HFF-Myc (cell line): ENCODE measurements at regions not wholly inside any gene's neighbourhood (a gene's known extent, or its start where the extent isn't known, plus 50 kb on each side); places are given as distances from the start of the nearest gene placed in this dataset.

ENCODE experiments used
- DNase-seq: peaks from one replicate; pipeline ENCODE4 v3.0.0-alpha.2; 2011; ENCODE audit warnings: low read depth; ENCODE audit errors: extremely low read depth
- H3K4me3 ChIP-seq: replicated peaks from 2 replicates; pipeline ENCODE4 v1.5.1; 2011; ENCODE audit warnings: low read depth, mild to moderate bottlenecking, control low read depth, low read length
- TF ChIP-seq, protein P1 (sequence below): IDR thresholded peaks from 2 replicates; pipeline ENCODE4 v1.5.1; 2012; ENCODE audit warnings: mild to moderate bottlenecking, low read depth, low read length, control low read depth; ENCODE audit errors: missing control alignments

DNA sequence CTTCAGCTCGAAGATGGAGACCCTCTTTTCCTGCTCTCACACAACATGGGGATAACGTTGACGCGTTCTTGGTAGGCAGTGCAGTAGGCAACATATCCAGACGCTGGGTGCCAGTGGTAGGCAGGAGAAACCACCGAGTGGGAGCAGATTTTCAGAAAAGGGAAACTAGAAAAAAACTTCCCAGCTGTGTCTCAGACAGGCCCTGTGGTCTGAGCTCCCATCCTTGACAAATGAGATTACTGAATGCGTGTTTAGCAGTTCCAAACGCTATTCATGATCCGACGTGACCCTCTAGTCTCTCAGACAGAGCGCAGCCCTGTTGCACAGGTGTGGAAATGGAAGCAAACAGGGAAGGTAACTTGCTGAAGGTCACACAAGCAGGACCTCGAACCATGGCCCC lies 83.9 kb upstream of the DUSP22 start:
- TF ChIP-seq, protein P1, sequence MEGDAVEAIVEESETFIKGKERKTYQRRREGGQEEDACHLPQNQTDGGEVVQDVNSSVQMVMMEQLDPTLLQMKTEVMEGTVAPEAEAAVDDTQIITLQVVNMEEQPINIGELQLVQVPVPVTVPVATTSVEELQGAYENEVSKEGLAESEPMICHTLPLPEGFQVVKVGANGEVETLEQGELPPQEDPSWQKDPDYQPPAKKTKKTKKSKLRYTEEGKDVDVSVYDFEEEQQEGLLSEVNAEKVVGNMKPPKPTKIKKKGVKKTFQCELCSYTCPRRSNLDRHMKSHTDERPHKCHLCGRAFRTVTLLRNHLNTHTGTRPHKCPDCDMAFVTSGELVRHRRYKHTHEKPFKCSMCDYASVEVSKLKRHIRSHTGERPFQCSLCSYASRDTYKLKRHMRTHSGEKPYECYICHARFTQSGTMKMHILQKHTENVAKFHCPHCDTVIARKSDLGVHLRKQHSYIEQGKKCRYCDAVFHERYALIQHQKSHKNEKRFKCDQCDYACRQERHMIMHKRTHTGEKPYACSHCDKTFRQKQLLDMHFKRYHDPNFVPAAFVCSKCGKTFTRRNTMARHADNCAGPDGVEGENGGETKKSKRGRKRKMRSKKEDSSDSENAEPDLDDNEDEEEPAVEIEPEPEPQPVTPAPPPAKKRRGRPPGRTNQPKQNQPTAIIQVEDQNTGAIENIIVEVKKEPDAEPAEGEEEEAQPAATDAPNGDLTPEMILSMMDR, result no peak
- H3K4me3 ChIP-seq, result no peak overlapping the region
- DNase-seq, result no peak

GRCh38 chr6:208938-209337 lies 83.3 kb upstream of the DUSP22 start:
- TF ChIP-seq, protein P1, result no peak
- no peak overlapping the region for H3K4me3 ChIP-seq
- no peak for DNase-seq

GRCh38 chr6:209432-210103 lies 82.7 kb upstream of the DUSP22 start:
- DNase-seq, result no peak
- no peak overlapping the region for H3K4me3 ChIP-seq
- TF ChIP-seq, protein P1, result no peak

GRCh38 chr6:210104-210456 lies 82.2 kb upstream of the DUSP22 start:
- TF ChIP-seq, protein P1, result no peak
- H3K4me3 ChIP-seq, result no peak overlapping the region
- no peak for DNase-seq

DNA sequence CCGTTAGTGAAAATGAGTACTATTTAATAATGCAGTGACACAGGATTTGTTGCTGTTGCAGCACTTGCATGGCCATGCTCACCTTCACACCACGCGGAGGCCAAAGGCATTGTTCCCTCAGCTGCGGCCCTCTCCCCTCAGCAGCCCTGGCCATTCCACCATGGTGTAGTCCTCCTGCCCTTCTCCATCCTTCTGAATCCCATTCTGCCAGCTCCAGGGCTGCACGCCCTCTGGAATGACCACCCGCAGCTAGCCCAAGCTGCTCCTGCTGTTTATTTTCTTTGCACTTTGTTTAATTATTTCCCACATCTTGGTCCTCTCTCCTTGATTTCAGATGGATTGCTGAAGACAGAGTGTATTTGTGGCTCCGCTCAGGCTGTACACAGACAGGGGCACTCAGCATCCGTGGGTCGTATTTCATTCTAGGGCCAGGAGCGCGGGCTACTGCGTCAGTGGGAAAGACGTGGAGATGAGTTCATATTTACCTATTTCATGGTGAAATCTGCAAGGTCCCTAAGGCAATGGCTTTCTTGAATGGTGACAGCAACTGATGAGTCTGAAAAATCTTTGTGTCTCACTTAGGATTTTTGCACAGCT lies 81.4 kb upstream of the DUSP22 start:
- TF ChIP-seq, protein P1, result no peak
- DNase-seq, result no peak
- no peak overlapping the region for H3K4me3 ChIP-seq

DNA sequence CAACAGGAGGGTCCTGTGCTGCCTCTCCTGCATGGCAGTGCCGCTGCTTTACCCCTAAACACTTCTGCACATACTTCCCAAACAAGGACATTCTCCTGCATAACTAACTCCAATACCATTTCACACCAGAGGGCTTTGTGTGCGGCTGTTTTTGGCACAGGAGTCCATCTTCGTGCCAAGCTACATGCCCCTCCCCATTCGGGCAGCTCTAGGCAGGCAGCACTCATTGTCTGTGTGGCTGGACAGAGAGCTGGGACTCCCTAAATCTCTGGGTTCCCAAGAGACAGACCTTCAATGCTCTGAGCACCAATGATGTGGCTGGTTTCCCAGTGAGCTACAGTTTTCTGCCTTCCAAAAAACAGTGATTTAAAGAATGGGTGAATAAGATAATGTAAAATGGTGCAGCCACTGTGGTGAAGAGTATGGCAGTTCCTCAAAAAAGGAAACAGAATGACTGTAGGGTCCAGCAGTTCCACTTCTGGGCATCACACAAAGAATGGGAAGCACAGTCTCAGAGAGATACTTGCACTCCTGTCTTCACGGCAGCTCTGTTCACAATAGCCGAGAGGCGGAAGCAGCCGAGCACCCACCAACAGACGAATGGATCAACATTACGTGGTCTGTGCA lies 80.3 kb upstream of the DUSP22 start:
- DNase-seq, result no peak
- H3K4me3 ChIP-seq, result no peak overlapping the region
- TF ChIP-seq, protein P1, result no peak
